CD4-positive, alpha-beta T cell (primary cell): ENCODE measurements at regions not wholly inside any gene's neighbourhood (a gene's known extent, or its start where the extent isn't known, plus 50 kb on each side); places are given as distances from the start of the nearest gene placed in this dataset.

Experiments used
- ATAC-seq: fragments of 200-7000 bp; cut with Tn5 transposase; one replicate; pipeline ENCODE4 v1.10.0; 2022; ENCODE audit warnings: mild to moderate bottlenecking; ENCODE audit not compliant: poor library complexity
- CTCF ChIA-PET: fragments of 350-600 bp; sonication (Branson Sonifier 250); formaldehyde crosslinking; loops from one replicate; lab custom pipeline; 2021; ENCODE audit warnings: antibody characterized with exemption, inconsistent platforms; lab: Charles Lee
- POLR2A ChIA-PET: fragments of 350-600 bp; sonication (Branson Sonifier 250); formaldehyde crosslinking; loops from one replicate; lab custom pipeline; 2021; ENCODE audit warnings: antibody characterized with exemption, inconsistent platforms; lab: Charles Lee
- DNase-seq, 14 experiments: peaks; one replicate each; pipeline ENCODE4 v3.0.0-alpha.2; 2013 to 2020; ENCODE audit warnings: mixed read lengths in 2 of 14
- H3K27ac ChIP-seq, 2 donors: one replicate each; pipeline versions ENCODE4 v1.5.1 to v1.7.0; 2013; ENCODE audit warnings: low read length in 2 of 2, low read depth in 1 of 2, mild to moderate bottlenecking in 1 of 2
- H3K27me3 ChIP-seq, 2 experiments: 1 replicate in 1 of 2; 2 replicates in 1 of 2; pipeline versions ENCODE4 v1.6.1 to v1.7.0; 2013; ENCODE audit warnings: low read length in 2 of 2, control low read depth in 1 of 2, mild to moderate bottlenecking in 1 of 2, moderate library complexity in 1 of 2; ENCODE audit not compliant: insufficient read depth in 2 of 2, control insufficient read depth in 1 of 2
- H3K36me3 ChIP-seq: one replicate; pipeline ENCODE4 v1.6.1; 2013; ENCODE audit warnings: low read length, control low read depth; ENCODE audit not compliant: insufficient read depth
- H3K4me1 ChIP-seq: one replicate; pipeline ENCODE4 v1.6.1; 2013; ENCODE audit warnings: low read length, control low read depth; ENCODE audit not compliant: insufficient read depth
- H3K4me3 ChIP-seq: one replicate; pipeline ENCODE4 v1.5.1; 2013; ENCODE audit warnings: mild to moderate bottlenecking, low read length, moderate library complexity
- H3K9me3 ChIP-seq, 2 experiments: 1 replicate in 1 of 2; 2 replicates in 1 of 2; pipeline versions ENCODE4 v1.6.1 to v1.7.0; 2013; ENCODE audit warnings: low read length in 2 of 2, mild to moderate bottlenecking in 2 of 2, control low read depth in 1 of 2, moderate library complexity in 1 of 2; ENCODE audit not compliant: control insufficient read depth in 1 of 2, insufficient read depth in 1 of 2
- H3K27ac Mint-ChIP-seq: one replicate; pipeline ENCODE4 v1.8.0; 2020; ENCODE audit warnings: mixed read lengths
- H3K27me3 Mint-ChIP-seq: one replicate; pipeline ENCODE4 v1.8.0; 2021; ENCODE audit warnings: mixed read lengths
- H3K36me3 Mint-ChIP-seq: one replicate; pipeline ENCODE4 v1.8.0; 2021; ENCODE audit warnings: low read depth, mixed read lengths
- H3K4me1 Mint-ChIP-seq: one replicate; pipeline ENCODE4 v1.8.0; 2021; ENCODE audit warnings: low read depth, mixed read lengths
- H3K4me3 Mint-ChIP-seq: one replicate; pipeline ENCODE4 v1.8.0; 2020; ENCODE audit warnings: mild to moderate bottlenecking, mixed read lengths
- H3K9me3 Mint-ChIP-seq: one replicate; pipeline ENCODE4 v1.8.0; 2020; ENCODE audit warnings: mixed read lengths
- CTCF ChIP-seq: fragments of 200-600 bp; IDR thresholded peaks from one replicate; pipeline ENCODE4 v1.8.0; 2022; ENCODE audit warnings: antibody characterized with exemption, mild to moderate bottlenecking
- intact Hi-C, 2 experiments: fragments of 100-400 bp; cut with DNase I in 1 of 2; cut with micrococcal nuclease in 1 of 2; formaldehyde crosslinking; loops; one replicate each; pipeline versions ENCODE4 v1.15.1 to v1.9.0; 2023 to 2025; cut with DNase I, micrococcal nuclease

GRCh38 chr2:13770279-13770678 lies 862.2 kb upstream of the LRATD1 start:
- H3K4me1 Mint-ChIP-seq: no peaks in the 10 kb centered on the region
- Histone ChIP-seq H3K4me3 (no peak overlapping the region), H3K27ac (no peak overlapping the region), H3K27me3 (no peaks in the 10 kb centered on the region), H3K4me1 (no peaks in the 10 kb centered on the region), H3K9me3 (peaks cover 0 to 4% of the 10 kb centered on the region in 2 experiments), H3K36me3 (no peaks in the 10 kb centered on the region)
- CTCF ChIA-PET: no interaction called here
- DNase-seq (no peak), ATAC-seq (no peak)
- no peaks in the 10 kb centered on the region for H3K36me3 Mint-ChIP-seq
- intact Hi-C loops: no loop called here
- peaks cover 9% of the 10 kb centered on the region for H3K9me3 Mint-ChIP-seq
- POLR2A ChIA-PET: no interaction called here
- TF ChIP-seq CTCF: no peak
- no peak overlapping the region for H3K27ac Mint-ChIP-seq
- H3K4me3 Mint-ChIP-seq: no peak overlapping the region
- no peaks in the 10 kb centered on the region for H3K27me3 Mint-ChIP-seq

GRCh38 chr2:13779996-13780395 lies 852.5 kb upstream of the LRATD1 start:
- Histone ChIP-seq H3K4me1 (no peaks in the 10 kb centered on the region), H3K9me3 (peaks cover 0 to 5% of the 10 kb centered on the region in 2 experiments), H3K4me3 (no peak overlapping the region), H3K27ac (no peak overlapping the region), H3K27me3 (no peaks in the 10 kb centered on the region), H3K36me3 (no peaks in the 10 kb centered on the region)
- ATAC-seq (no peak), DNase-seq (no peak)
- Mint-ChIP-seq H3K27ac (no peak overlapping the region), H3K4me1 (no peaks in the 10 kb centered on the region), H3K9me3 (peaks cover 6% of the 10 kb centered on the region), H3K36me3 (no peaks in the 10 kb centered on the region), H3K27me3 (no peaks in the 10 kb centered on the region), H3K4me3 (no peak overlapping the region)
- ChIA-PET POLR2A (no interaction called here), CTCF (no interaction called here)
- intact Hi-C loops: no loop called here
- TF ChIP-seq CTCF: no peak

- CTCF ChIA-PET: no interaction called here
- Histone ChIP-seq H3K36me3 (no peaks in the 10 kb centered on the region), H3K27ac (no peak overlapping the region), H3K9me3 (peaks cover 0 to 5% of the 10 kb centered on the region in 2 experiments), H3K4me1 (no peaks in the 10 kb centered on the region), H3K4me3 (no peak overlapping the region), H3K27me3 (no peaks in the 10 kb centered on the region)
- H3K4me3 Mint-ChIP-seq: no peak overlapping the region
- TF ChIP-seq CTCF: no peak
- POLR2A ChIA-PET: no interaction called here
- intact Hi-C loops: no loop called here
- no peaks in the 10 kb centered on the region for H3K27me3 Mint-ChIP-seq
- no peak for DNase-seq
- H3K36me3 Mint-ChIP-seq: no peaks in the 10 kb centered on the region
- H3K4me1 Mint-ChIP-seq: no peaks in the 10 kb centered on the region
- H3K27ac Mint-ChIP-seq: no peak overlapping the region
- no peaks in the 10 kb centered on the region for H3K9me3 Mint-ChIP-seq
- ATAC-seq: no peak
Measured at GRCh38 chr2:13791019-13791547, 841.4 kb upstream of the LRATD1 start.
